Muscle of leg (tissue), 3 donors: ENCODE measurements at regions not wholly inside any gene's neighbourhood (a gene's known extent, or its start where the extent isn't known, plus 50 kb on each side); places are given as distances from the start of the nearest gene placed in this dataset.
A peak's percentile ranks its signal among the peaks of the same experiment; 100 is the strongest.

Experiments used
- DNase-seq: peaks from one replicate; pipeline ENCODE4 v3.0.0; 2013
- H3K27ac ChIP-seq: one replicate; pipeline ENCODE4 v1.5.1; 2013; ENCODE audit warnings: mild to moderate bottlenecking, low read length, control low read depth
- H3K27me3 ChIP-seq: one replicate; pipeline ENCODE4 v1.6.1; 2013; ENCODE audit warnings: low read length; ENCODE audit not compliant: control insufficient read depth, insufficient read depth
- H3K36me3 ChIP-seq: one replicate; pipeline ENCODE4 v1.6.1; 2013; ENCODE audit warnings: low read length; ENCODE audit not compliant: control insufficient read depth, insufficient read depth
- H3K4me1 ChIP-seq: one replicate; pipeline ENCODE4 v1.6.1; 2013; ENCODE audit warnings: low read length; ENCODE audit not compliant: control insufficient read depth, insufficient read depth
- H3K4me3 ChIP-seq: one replicate; pipeline ENCODE4 v1.5.1; 2013; ENCODE audit warnings: low read length, control low read depth
- H3K9me3 ChIP-seq: replicated peaks from 2 replicates; pipeline ENCODE4 v1.6.1; 2013; ENCODE audit warnings: low read depth, low read length; ENCODE audit not compliant: control insufficient read depth
- WGBS: methylation state at CpG from one replicate; pipeline ENCODE4 v1.1.5; 2013; ENCODE audit warnings: missing lambda C conversion rate; ENCODE audit not compliant: insufficient coverage; 5-methylcytosine and 5-hydroxymethylcytosine counted together

- no peak overlapping the region for H3K27ac ChIP-seq
- no peaks in the 10 kb centered on the region for H3K9me3 ChIP-seq
- no peak overlapping the region for H3K4me3 ChIP-seq
- H3K4me1 ChIP-seq = peaks cover 4% of the 10 kb centered on the region
- 50% methylated on average over 3 of the region's 4 CpGs for WGBS
- H3K27me3 ChIP-seq = no peaks in the 10 kb centered on the region
- peak; percentile 50 for DNase-seq
- no peaks in the 10 kb centered on the region for H3K36me3 ChIP-seq
These were observed 655.9 kb upstream of the SOX11 start for GRCh38 chr2:5036256-5036655.

GRCh38 chr2:5039241-5039975, 652.8 kb upstream of the SOX11 start:
- Histone ChIP-seq H3K4me1 (peaks cover 4% of the 10 kb centered on the region), H3K4me3 (no peak overlapping the region), H3K27ac (no peak overlapping the region), H3K9me3 (no peaks in the 10 kb centered on the region), H3K36me3 (no peaks in the 10 kb centered on the region), H3K27me3 (no peaks in the 10 kb centered on the region)
- WGBS = 76% methylated on average over 2 of the region's 6 CpGs
- DNase-seq = no peak

- Histone ChIP-seq H3K27ac (no peak overlapping the region), H3K9me3 (no peaks in the 10 kb centered on the region), H3K36me3 (no peaks in the 10 kb centered on the region), H3K4me3 (no peak overlapping the region), H3K4me1 (no peaks in the 10 kb centered on the region), H3K27me3 (no peaks in the 10 kb centered on the region)
- no peak for DNase-seq
- 100% methylated on average over 2 of the region's 3 CpGs for WGBS
These were observed 651.6 kb upstream of the SOX11 start for GRCh38 chr2:5040571-5040970.

- Histone ChIP-seq H3K9me3 (no peaks in the 10 kb centered on the region), H3K27ac (no peak overlapping the region), H3K36me3 (no peaks in the 10 kb centered on the region), H3K4me1 (no peaks in the 10 kb centered on the region), H3K4me3 (no peak overlapping the region), H3K27me3 (no peaks in the 10 kb centered on the region)
- WGBS = 96% methylated on average over 2 of the region's 2 CpGs
- DNase-seq = no peak
These were observed 650.7 kb upstream of the SOX11 start for GRCh38 chr2:5041501-5041900.

GRCh38 chr2:5042666-5043440, 649.3 kb upstream of the SOX11 start:
- no peaks in the 10 kb centered on the region for H3K27me3 ChIP-seq
- H3K4me1 ChIP-seq = no peaks in the 10 kb centered on the region
- no peak overlapping the region for H3K27ac ChIP-seq
- no peaks in the 10 kb centered on the region for H3K9me3 ChIP-seq
- no peaks in the 10 kb centered on the region for H3K36me3 ChIP-seq
- 83% methylated on average over 2 of the region's 4 CpGs for WGBS
- DNase-seq = peak; percentile 41
- no peak overlapping the region for H3K4me3 ChIP-seq

- no peaks in the 10 kb centered on the region for H3K9me3 ChIP-seq
- H3K4me3 ChIP-seq = no peak overlapping the region
- no peaks in the 10 kb centered on the region for H3K4me1 ChIP-seq
- DNase-seq = no peak
- H3K27ac ChIP-seq = no peak overlapping the region
- 100% methylated on average over 1 of the region's 2 CpGs for WGBS
- no peaks in the 10 kb centered on the region for H3K36me3 ChIP-seq
- no peaks in the 10 kb centered on the region for H3K27me3 ChIP-seq
These were observed 640.9 kb upstream of the SOX11 start for GRCh38 chr2:5051300-5051699.

GRCh38 chr2:5052905-5053304, 639.3 kb upstream of the SOX11 start:
- H3K4me1 ChIP-seq = no peaks in the 10 kb centered on the region
- no peak overlapping the region for H3K4me3 ChIP-seq
- no peak for DNase-seq
- no peaks in the 10 kb centered on the region for H3K9me3 ChIP-seq
- H3K27me3 ChIP-seq = no peaks in the 10 kb centered on the region
- H3K36me3 ChIP-seq = no peaks in the 10 kb centered on the region
- 73% methylated on average over 6 of the region's 7 CpGs for WGBS
- no peak overlapping the region for H3K27ac ChIP-seq

- peak overlapping the region; percentile 17 for H3K27ac ChIP-seq
- 17% methylated on average over 1 of the region's 6 CpGs for WGBS
- H3K4me3 ChIP-seq = no peak overlapping the region
- H3K36me3 ChIP-seq = no peaks in the 10 kb centered on the region
- H3K9me3 ChIP-seq = no peaks in the 10 kb centered on the region
- peaks cover 2% of the 10 kb centered on the region for H3K4me1 ChIP-seq
- DNase-seq = peak; percentile 11
- no peaks in the 10 kb centered on the region for H3K27me3 ChIP-seq
These were observed 634.3 kb upstream of the SOX11 start for GRCh38 chr2:5057891-5058351.

- DNase-seq = no peak
- WGBS = 75% methylated on average over 1 of the region's 1 CpG
- Histone ChIP-seq H3K36me3 (no peaks in the 10 kb centered on the region), H3K27ac (no peak overlapping the region), H3K4me3 (no peak overlapping the region), H3K9me3 (no peaks in the 10 kb centered on the region), H3K4me1 (peaks cover 2% of the 10 kb centered on the region), H3K27me3 (no peaks in the 10 kb centered on the region)
These were observed 631.2 kb upstream of the SOX11 start for GRCh38 chr2:5060956-5061355.

GRCh38 chr2:5064687-5065086, 627.5 kb upstream of the SOX11 start:
- Histone ChIP-seq H3K27ac (no peak overlapping the region), H3K4me1 (peaks cover 2% of the 10 kb centered on the region), H3K36me3 (no peaks in the 10 kb centered on the region), H3K9me3 (no peaks in the 10 kb centered on the region), H3K27me3 (no peaks in the 10 kb centered on the region), H3K4me3 (no peak overlapping the region)
- 93% methylated on average over 2 of the region's 5 CpGs for WGBS
- no peak for DNase-seq
